ENCODE measurements at regions not wholly inside any gene's neighbourhood (a gene's known extent, or its start where the extent isn't known, plus 50 kb on each side); places are given as distances from the start of the nearest gene placed in this dataset.

- Mint-ChIP-seq H3K9me3 (peaks cover 17% of the 10 kb centered on the region), H3K4me1 (ENCODE audit: low read depth) (no peaks in the 10 kb centered on the region; the same call in 1 of the 2 replicates), H3K27ac (no peak overlapping the region), H3K36me3 (ENCODE audit: low read depth) (peaks cover 7% of the 10 kb centered on the region; the same call in 1 of the 2 replicates), H3K4me3 (no peak overlapping the region), H3K27me3 (ENCODE audit: insufficient read depth) (no peaks in the 10 kb centered on the region)
- TF ChIP-seq CTCF (IDR thresholded peaks at IDR 0.05), result no peak
- no peak for DNase-seq
Measured at GRCh38 chr3:117101697-117102096, 392.1 kb downstream of the TUSC7 start.

- Mint-ChIP-seq H3K36me3 (ENCODE audit: low read depth) (peaks cover 7% of the 10 kb centered on the region; the same call in 1 of the 2 replicates), H3K4me1 (ENCODE audit: low read depth) (no peaks in the 10 kb centered on the region; the same call in 1 of the 2 replicates), H3K9me3 (peaks cover 17% of the 10 kb centered on the region), H3K4me3 (no peak overlapping the region), H3K27ac (no peak overlapping the region), H3K27me3 (ENCODE audit: insufficient read depth) (no peaks in the 10 kb centered on the region)
- no peak for DNase-seq
- no peak for TF ChIP-seq CTCF (IDR thresholded peaks at IDR 0.05)
Measured at GRCh38 chr3:117102426-117102825, 392.8 kb downstream of the TUSC7 start.

- H3K9me3 Mint-ChIP-seq, result peaks cover 22% of the 10 kb centered on the region
- H3K27ac Mint-ChIP-seq, result no peak overlapping the region
- no peak for TF ChIP-seq CTCF (IDR thresholded peaks at IDR 0.05)
- H3K4me1 Mint-ChIP-seq (ENCODE audit: low read depth), result no peaks in the 10 kb centered on the region; the same call in 1 of the 2 replicates
- H3K4me3 Mint-ChIP-seq, result no peak overlapping the region
- no peak for DNase-seq
- H3K36me3 Mint-ChIP-seq (ENCODE audit: low read depth), result peaks cover 7% of the 10 kb centered on the region; the same call in 1 of the 2 replicates
- no peaks in the 10 kb centered on the region for H3K27me3 Mint-ChIP-seq (ENCODE audit: insufficient read depth)
Measured at GRCh38 chr3:117103675-117104074, 394.1 kb downstream of the TUSC7 start.

GRCh38 chr3:117104381-117104780, 394.8 kb downstream of the TUSC7 start:
- H3K4me3 Mint-ChIP-seq, result no peak overlapping the region
- H3K36me3 Mint-ChIP-seq (ENCODE audit: low read depth), result peaks cover 7% of the 10 kb centered on the region; the same call in 1 of the 2 replicates
- H3K9me3 Mint-ChIP-seq, result peaks cover 22% of the 10 kb centered on the region
- no peak overlapping the region for H3K27ac Mint-ChIP-seq
- no peak for DNase-seq
- no peak for TF ChIP-seq CTCF (IDR thresholded peaks at IDR 0.05)
- H3K27me3 Mint-ChIP-seq (ENCODE audit: insufficient read depth), result no peaks in the 10 kb centered on the region
- no peaks in the 10 kb centered on the region; the same call in 1 of the 2 replicates for H3K4me1 Mint-ChIP-seq (ENCODE audit: low read depth)

- H3K36me3 Mint-ChIP-seq (ENCODE audit: low read depth), result peaks cover 7% of the 10 kb centered on the region; the same call in 1 of the 2 replicates
- no peak for TF ChIP-seq CTCF (IDR thresholded peaks at IDR 0.05)
- no peak for DNase-seq
- H3K27me3 Mint-ChIP-seq (ENCODE audit: insufficient read depth), result no peaks in the 10 kb centered on the region
- no peak overlapping the region for H3K4me3 Mint-ChIP-seq
- peaks cover 22% of the 10 kb centered on the region for H3K9me3 Mint-ChIP-seq
- no peaks in the 10 kb centered on the region; the same call in 1 of the 2 replicates for H3K4me1 Mint-ChIP-seq (ENCODE audit: low read depth)
- no peak overlapping the region for H3K27ac Mint-ChIP-seq
Measured at GRCh38 chr3:117104792-117105191, 395.2 kb downstream of the TUSC7 start.

GRCh38 chr3:117105686-117106085, 396.1 kb downstream of the TUSC7 start:
- Mint-ChIP-seq H3K4me1 (ENCODE audit: low read depth) (no peaks in the 10 kb centered on the region; the same call in 1 of the 2 replicates), H3K4me3 (no peak overlapping the region), H3K27me3 (ENCODE audit: insufficient read depth) (no peaks in the 10 kb centered on the region), H3K27ac (no peak overlapping the region), H3K9me3 (peaks cover 22% of the 10 kb centered on the region), H3K36me3 (ENCODE audit: low read depth) (peaks cover 7% of the 10 kb centered on the region; the same call in 1 of the 2 replicates)
- TF ChIP-seq CTCF (IDR thresholded peaks at IDR 0.05), result no peak
- peak; percentile 28 for DNase-seq
